H9 (cell line): ENCODE measurements at regions not wholly inside any gene's neighbourhood (a gene's known extent, or its start where the extent isn't known, plus 50 kb on each side); places are given as distances from the start of the nearest gene placed in this dataset.

Experiments used
- DNase-seq: peaks from one replicate; pipeline ENCODE4 v3.0.0-alpha.2; 2017
- H2AFZ ChIP-seq: one replicate; pipeline ENCODE4 v1.6.1; 2013; ENCODE audit warnings: mild to moderate bottlenecking, low read length, control low read depth, moderate library complexity
- H2AK5ac ChIP-seq: 2 replicates; pipeline ENCODE4 v1.6.1; 2013; ENCODE audit warnings: low read length, control low read depth, mixed read lengths; ENCODE audit not compliant: insufficient read length
- H2BK120ac ChIP-seq: one replicate; pipeline ENCODE4 v1.6.1; 2013; ENCODE audit warnings: low read depth, mild to moderate bottlenecking, low read length, control low read depth, inconsistent platforms; ENCODE audit not compliant: poor library complexity, severe bottlenecking
- H2BK12ac ChIP-seq: 2 replicates; pipeline ENCODE4 v1.6.1; 2013; ENCODE audit warnings: low read length, control low read depth, mixed read lengths, low read depth; ENCODE audit not compliant: insufficient read length
- H2BK15ac ChIP-seq: 2 replicates; pipeline ENCODE4 v1.6.1; 2013; ENCODE audit warnings: low read depth, low read length, control low read depth
- H2BK20ac ChIP-seq: one replicate; pipeline ENCODE4 v1.6.1; 2013; ENCODE audit warnings: low read depth, mild to moderate bottlenecking, low read length, control low read depth, inconsistent platforms; ENCODE audit not compliant: poor library complexity, severe bottlenecking
- H2BK5ac ChIP-seq: 2 replicates; pipeline ENCODE4 v1.6.1; 2013; ENCODE audit warnings: low read length, control low read depth, mixed read lengths; ENCODE audit not compliant: insufficient read length
- H3K14ac ChIP-seq: 2 replicates; pipeline ENCODE4 v1.6.1; 2013; ENCODE audit warnings: low read length, control low read depth; ENCODE audit not compliant: insufficient read depth
- H3K18ac ChIP-seq: 2 replicates; pipeline ENCODE4 v1.6.1; 2013; ENCODE audit warnings: low read depth, mild to moderate bottlenecking, mixed read lengths, low read length, control low read depth; ENCODE audit not compliant: insufficient read length
- H3K23ac ChIP-seq: 2 replicates; pipeline ENCODE4 v1.6.1; 2013; ENCODE audit warnings: low read length, control low read depth, mixed read lengths, low read depth; ENCODE audit not compliant: insufficient read length
- H3K23me2 ChIP-seq: 2 replicates; pipeline ENCODE4 v1.6.1; 2013; ENCODE audit warnings: low read depth, mild to moderate bottlenecking, mixed read lengths, low read length, control low read depth; ENCODE audit not compliant: insufficient read length, poor library complexity, severe bottlenecking
- H3K27ac ChIP-seq: 2 replicates; pipeline ENCODE4 v1.5.1; 2013; ENCODE audit warnings: low read length, control low read depth, mixed read lengths, low read depth; ENCODE audit not compliant: insufficient read length
- H3K27me3 ChIP-seq: 2 replicates; pipeline ENCODE4 v1.6.1; 2013; ENCODE audit warnings: low read length, control low read depth, inconsistent platforms; ENCODE audit not compliant: insufficient read depth
- H3K4ac ChIP-seq: 2 replicates; pipeline ENCODE4 v1.6.1; 2013; ENCODE audit warnings: low read depth, mild to moderate bottlenecking, control low read depth, inconsistent platforms, low read length, moderate library complexity
- H3K4me1 ChIP-seq: 2 replicates; pipeline ENCODE4 v1.6.1; 2013; ENCODE audit warnings: low read length, control low read depth, inconsistent platforms; ENCODE audit not compliant: insufficient read depth
- H3K4me2 ChIP-seq: 2 replicates; pipeline ENCODE4 v1.6.1; 2013; ENCODE audit warnings: low read length, control low read depth, mixed read lengths; ENCODE audit not compliant: insufficient read length, insufficient read depth
- H3K56ac ChIP-seq: 2 replicates; pipeline ENCODE4 v1.6.1; 2013; ENCODE audit warnings: low read depth, mild to moderate bottlenecking, mixed read lengths, low read length, control low read depth; ENCODE audit not compliant: insufficient read length
- H3K79me1 ChIP-seq: 2 replicates; pipeline ENCODE4 v1.6.1; 2013; ENCODE audit warnings: low read depth, mild to moderate bottlenecking, moderate library complexity, low read length, control low read depth, inconsistent platforms; ENCODE audit not compliant: insufficient read depth, poor library complexity, severe bottlenecking
- H3K79me2 ChIP-seq: 2 replicates; pipeline ENCODE4 v1.6.1; 2013; ENCODE audit warnings: low read length, control low read depth, inconsistent platforms; ENCODE audit not compliant: insufficient read depth
- H3K9ac ChIP-seq: 2 replicates; pipeline ENCODE4 v1.6.1; 2013; ENCODE audit warnings: low read length, control low read depth, mixed read lengths; ENCODE audit not compliant: insufficient read length; ENCODE audit errors: extremely low read depth
- H3K9me3 ChIP-seq: one replicate; pipeline ENCODE4 v1.6.1; 2013; ENCODE audit warnings: low read depth, low read length, inconsistent platforms; ENCODE audit not compliant: control insufficient read depth
- H3T11ph ChIP-seq: one replicate; pipeline ENCODE4 v1.6.1; 2013; ENCODE audit warnings: mild to moderate bottlenecking, low read length, control low read depth, inconsistent platforms
- H4K20me1 ChIP-seq: one replicate; pipeline ENCODE4 v1.6.1; 2013; ENCODE audit not compliant: control insufficient read depth, insufficient read length, insufficient read depth
- H4K5ac ChIP-seq: 2 replicates; pipeline ENCODE4 v1.6.1; 2013; ENCODE audit warnings: low read depth, mild to moderate bottlenecking, mixed read lengths, low read length, control low read depth; ENCODE audit not compliant: insufficient read length
- H4K8ac ChIP-seq: replicated peaks from 2 replicates; pipeline ENCODE4 v1.6.1; 2013; ENCODE audit warnings: low read length, control low read depth, mixed read lengths, low read depth; ENCODE audit not compliant: insufficient read length
- H4K91ac ChIP-seq: 2 replicates; pipeline ENCODE4 v1.6.1; 2013; ENCODE audit warnings: low read depth, mild to moderate bottlenecking, moderate library complexity, mixed read lengths, low read length, control low read depth; ENCODE audit not compliant: insufficient read length
- H3K27ac Mint-ChIP-seq, 3 experiments: 2 replicates in 2 of 3; 3 replicates in 1 of 3; pipeline ENCODE4 v1.8.0; 2020 to 2021; ENCODE audit warnings: mixed read lengths in 3 of 3, mild to moderate bottlenecking in 1 of 3, moderate library complexity in 1 of 3
- H3K27me3 Mint-ChIP-seq: 2 replicates; pipeline ENCODE4 v1.8.0; 2021; ENCODE audit warnings: low read depth, mild to moderate bottlenecking, moderate library complexity, mixed read lengths
- H3K36me3 Mint-ChIP-seq, 3 experiments: 2 replicates in 2 of 3; 3 replicates in 1 of 3; pipeline ENCODE4 v1.8.0; 2020 to 2021; ENCODE audit warnings: low read depth in 3 of 3, mixed read lengths in 3 of 3; ENCODE audit not compliant: insufficient read depth in 1 of 3
- H3K4me1 Mint-ChIP-seq, 2 experiments: 2 replicates each; pipeline ENCODE4 v1.8.0; 2020; ENCODE audit warnings: mixed read lengths in 2 of 2
- H3K4me3 Mint-ChIP-seq, 2 experiments: 2 replicates in 1 of 2; 3 replicates in 1 of 2; pipeline ENCODE4 v1.8.0; 2020 to 2021; ENCODE audit warnings: mild to moderate bottlenecking in 2 of 2, mixed read lengths in 2 of 2, moderate library complexity in 1 of 2
- H3K9me3 Mint-ChIP-seq, 2 experiments: 2 replicates in 1 of 2; 3 replicates in 1 of 2; pipeline ENCODE4 v1.8.0; 2020; ENCODE audit warnings: mild to moderate bottlenecking in 2 of 2, mixed read lengths in 2 of 2, moderate library complexity in 1 of 2
- CTCF ChIP-seq: fragments of 200-600 bp; sonication (generic); conservative IDR thresholded peaks from 3 replicates; pipeline ENCODE4 v1.8.0; 2021; ENCODE audit warnings: antibody characterized with exemption, mild to moderate bottlenecking
- WGBS: extraction: QIAGEN DNeasy Blood & Tissue Kit; methylation state at CpG from one replicate; pipeline ENCODE4 v1.1.7; 2013; ENCODE audit warnings: missing lambda C conversion rate, low lambda C conversion rate, mixed read lengths; ENCODE audit not compliant: insufficient read length; ENCODE audit errors: extremely low coverage; 5-methylcytosine and 5-hydroxymethylcytosine counted together

- H3K4me1 Mint-ChIP-seq = peaks cover 8 to 9% of the 10 kb centered on the region in 2 experiments
- H3K9me3 Mint-ChIP-seq = no peaks in the 10 kb centered on the region
- no peak overlapping the region for H3K9ac ChIP-seq
- no peak for TF ChIP-seq CTCF
- H3K23me2 ChIP-seq = no peaks in the 10 kb centered on the region
- DNase-seq = no peak
- no peak overlapping the region for H3K56ac ChIP-seq
- no peaks in the 10 kb centered on the region for H3K79me1 ChIP-seq
- H4K5ac ChIP-seq = no peak overlapping the region
- no CpG with 5 or more reads among the region's 1 CpG for WGBS
- H3K4ac ChIP-seq = no peak overlapping the region
- no peak overlapping the region for H3K18ac ChIP-seq
- peaks cover 0 to 2% (median 0%) of the 10 kb centered on the region in 3 experiments; a peak in 1 of 7 replicates for H3K36me3 Mint-ChIP-seq
- H3K79me2 ChIP-seq = no peaks in the 10 kb centered on the region
- no peaks in the 10 kb centered on the region for H4K20me1 ChIP-seq
- H3K9me3 ChIP-seq = no peaks in the 10 kb centered on the region
- no peak overlapping the region for H3K23ac ChIP-seq
- no peak overlapping the region for H2BK12ac ChIP-seq
- H2BK5ac ChIP-seq = no peak overlapping the region
- H3T11ph ChIP-seq = no peak overlapping the region
- no peak overlapping the region for H2BK120ac ChIP-seq
- H3K4me3 Mint-ChIP-seq = no peak overlapping the region
- H2AFZ ChIP-seq = no peak overlapping the region
- H3K27ac Mint-ChIP-seq = no peak overlapping the region
- H3K27me3 ChIP-seq = no peaks in the 10 kb centered on the region
- H4K8ac ChIP-seq = no peak overlapping the region
- no peak overlapping the region for H2BK15ac ChIP-seq
- no peak overlapping the region for H2AK5ac ChIP-seq
- H4K91ac ChIP-seq = no peak overlapping the region
- H3K4me2 ChIP-seq = no peak overlapping the region
- no peak overlapping the region for H3K27ac ChIP-seq
- H3K4me1 ChIP-seq = peaks cover 4% of the 10 kb centered on the region; the same call in 1 of the 2 replicates
- H2BK20ac ChIP-seq = no peak overlapping the region
- no peak overlapping the region for H3K14ac ChIP-seq
- no peaks in the 10 kb centered on the region for H3K27me3 Mint-ChIP-seq
Observed at GRCh38 chr12:5374713-5375112, 57.2 kb upstream of the NTF3 start.
